Activated CD8-positive, alpha-beta memory T cell treated with anti-CD3 and anti-CD28 coated beads for 24 hours (primary cell): ENCODE measurements at regions not wholly inside any gene's neighbourhood (a gene's known extent, or its start where the extent isn't known, plus 50 kb on each side); places are given as distances from the start of the nearest gene placed in this dataset.
"Not testable (repeated sequence)": the region's sequence is repeated elsewhere in the genome, so short reads cannot be mapped to it uniquely, and the experiment has no call there.

ENCODE experiments used
- DNase-seq: peaks from one replicate; pipeline ENCODE4 v3.0.0-alpha.2; 2020

DNA sequence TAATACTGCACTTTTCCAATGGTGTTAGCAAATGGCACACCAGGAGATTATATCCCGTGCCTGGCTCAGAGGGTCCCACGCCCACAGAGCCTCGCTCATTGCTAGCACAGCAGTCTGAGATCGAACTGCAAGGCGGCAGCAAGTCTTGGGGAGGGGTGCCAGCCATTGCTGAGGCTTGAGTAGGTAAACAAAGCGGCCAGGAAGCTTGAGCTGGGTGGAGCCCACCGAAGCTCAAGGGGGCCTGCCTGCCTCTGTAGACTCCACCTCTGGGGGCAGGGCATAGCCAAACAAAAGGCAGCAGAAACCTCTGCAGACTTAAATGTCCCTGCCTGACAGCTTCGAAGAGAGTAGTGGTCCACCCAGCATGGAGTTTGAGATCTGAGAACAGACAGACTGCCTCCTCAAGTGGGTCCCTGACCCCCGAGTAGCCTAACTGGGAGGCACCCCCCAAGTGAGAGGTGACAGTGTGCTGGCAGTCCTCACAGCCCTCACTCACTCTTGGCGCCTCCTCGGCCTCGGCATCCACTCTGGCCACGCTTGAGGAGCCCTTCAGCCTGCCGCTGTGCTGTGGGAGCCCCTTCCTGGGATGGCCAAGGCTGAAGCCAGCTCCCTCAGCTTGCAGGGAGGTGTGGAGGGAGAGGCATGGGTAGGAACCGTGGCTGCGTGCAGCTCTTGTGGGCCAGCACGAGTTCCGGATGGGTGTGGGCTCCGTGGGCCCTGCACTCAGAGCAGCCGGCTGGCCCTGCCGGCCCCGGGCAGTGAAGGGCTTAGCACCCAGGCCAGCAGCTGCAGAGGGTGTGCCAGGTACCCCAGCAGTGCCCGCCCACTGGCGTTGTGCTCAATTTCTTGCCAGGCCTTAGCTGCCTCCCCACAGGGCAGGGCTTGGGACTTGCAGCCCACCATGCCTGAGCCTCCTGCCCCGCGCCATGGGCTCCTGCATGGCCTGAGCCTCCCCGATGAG is 188.0 kb downstream of the MMUT start:
- peak; percentile 40 for DNase-seq

DNA sequence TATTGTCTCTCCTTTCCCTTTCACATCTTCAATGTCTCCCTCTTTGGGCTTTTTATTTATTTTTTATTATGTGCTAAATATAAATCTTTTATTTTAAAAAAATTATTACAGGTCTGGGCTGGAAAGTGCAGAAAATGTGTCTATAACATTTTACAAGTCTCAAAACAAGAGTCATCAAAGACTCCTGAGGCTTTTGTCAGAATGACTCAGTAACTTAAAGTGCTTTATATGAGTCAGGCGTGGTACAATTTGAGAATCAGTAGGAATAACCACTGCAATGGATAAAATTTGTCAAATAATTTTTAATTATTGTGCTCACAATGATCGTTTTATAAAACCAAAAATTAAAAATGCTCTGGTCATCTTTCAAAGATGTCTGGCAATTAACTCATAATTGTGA is 193.9 kb downstream of the MMUT start:
- no peak for DNase-seq

- no peak for DNase-seq
These were observed 198.1 kb downstream of the MMUT start for GRCh38 chr6:49264909-49265308.

GRCh38 chr6:49264496-49264895 is 198.6 kb downstream of the MMUT start:
- no peak for DNase-seq

GRCh38 chr6:49257549-49257948 is 205.5 kb downstream of the MMUT start:
- no peak for DNase-seq

DNA sequence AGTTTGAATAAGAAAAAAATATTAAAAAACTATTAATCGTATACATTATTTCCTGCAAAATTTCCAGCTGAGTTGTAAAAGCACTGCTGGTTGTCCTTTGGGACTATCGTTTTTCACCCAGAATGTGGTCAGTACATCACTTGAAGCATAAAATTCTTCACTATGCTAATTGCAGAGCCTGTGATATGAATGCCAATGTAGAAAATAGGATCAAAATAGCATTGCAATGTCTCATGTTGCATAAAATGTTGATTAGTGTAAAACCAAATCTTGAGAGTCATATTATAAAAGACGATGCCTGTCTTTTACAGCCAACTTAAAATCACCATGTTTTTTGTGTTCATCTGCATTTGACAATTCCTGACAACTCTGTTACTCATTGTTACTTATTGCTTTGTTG is 207.7 kb downstream of the MMUT start:
- no peak for DNase-seq

- DNase-seq, result no peak
These were observed 210.2 kb downstream of the MMUT start for GRCh38 chr6:49252901-49253300.

- no peak for DNase-seq
These were observed 229.6 kb downstream of the MMUT start for GRCh38 chr6:49233483-49233882.

DNA sequence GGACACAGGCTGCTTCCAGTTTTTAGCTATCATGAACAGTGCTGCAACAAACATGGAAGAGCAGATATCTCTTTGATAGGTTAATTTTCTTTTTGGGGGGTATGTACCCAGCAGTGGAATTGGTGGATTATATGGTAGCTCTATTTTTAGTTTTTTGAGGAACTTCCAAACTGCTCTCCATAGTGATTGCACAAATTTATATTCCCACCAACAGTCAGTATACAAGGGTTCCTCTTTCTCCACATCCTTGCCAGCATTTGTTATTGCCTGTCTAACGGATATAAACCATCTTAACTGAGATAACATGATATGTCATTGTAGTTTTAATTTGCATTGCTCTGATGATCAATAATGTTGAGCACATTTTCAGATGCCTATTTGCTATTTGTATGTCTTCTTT is 237.6 kb downstream of the MMUT start:
- no peak for DNase-seq

DNA sequence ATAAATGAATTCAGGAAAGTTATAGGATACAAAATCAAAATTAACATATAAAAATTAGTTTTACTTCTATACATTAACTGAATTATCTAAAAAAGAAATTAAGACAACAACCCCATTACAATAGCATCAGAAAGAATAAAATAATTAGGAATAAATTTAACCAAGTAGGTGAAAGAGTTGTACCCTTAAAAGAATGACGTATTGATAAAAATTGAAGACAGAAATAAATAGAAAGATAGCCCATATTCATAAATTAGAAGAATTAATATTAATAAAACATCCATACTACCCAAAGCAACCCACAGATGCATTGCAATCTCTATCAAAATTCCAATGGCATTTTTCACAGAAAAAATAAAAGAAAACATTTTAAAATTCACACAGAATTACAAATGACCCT is 242.8 kb downstream of the MMUT start:
- no peak for DNase-seq

- DNase-seq, result no peak
These were observed 257.5 kb downstream of the MMUT start for GRCh38 chr6:49205526-49205925.

DNA sequence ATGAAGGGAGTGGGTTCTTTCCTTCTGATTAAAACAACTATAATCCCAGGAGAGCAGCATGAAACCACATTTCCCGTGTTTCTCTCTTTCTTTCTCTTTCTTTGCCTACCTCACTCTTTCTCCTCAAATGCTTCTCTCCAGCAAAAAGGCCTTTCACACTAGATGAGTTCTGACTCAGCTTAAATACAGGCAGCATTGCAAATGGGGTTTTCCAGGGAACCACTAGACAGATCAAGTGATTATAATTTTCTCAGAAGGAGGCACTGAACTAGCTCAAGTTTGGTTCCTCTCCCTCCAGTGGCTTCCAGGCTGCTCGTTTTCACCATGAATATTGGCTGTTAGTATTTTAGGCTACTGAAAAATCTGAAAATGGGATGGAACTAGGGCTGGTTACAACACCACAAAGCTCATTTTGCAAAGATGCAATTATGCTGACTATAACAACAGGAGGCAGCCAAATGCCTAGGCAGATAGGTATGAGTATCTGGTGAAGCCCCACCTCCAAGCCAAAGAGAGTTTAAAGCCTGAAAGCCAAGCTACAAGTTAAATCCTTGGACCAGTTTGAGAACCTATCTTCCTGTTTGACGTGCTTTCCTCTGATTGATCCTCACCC is 260.0 kb downstream of the MMUT start:
- DNase-seq, result no peak

- DNase-seq, result no peak
These were observed 265.0 kb downstream of the MMUT start for GRCh38 chr6:49198015-49198414.

- not testable (repeated sequence) for DNase-seq
These were observed 300.7 kb downstream of the MMUT start for GRCh38 chr6:49162379-49162778.

DNA sequence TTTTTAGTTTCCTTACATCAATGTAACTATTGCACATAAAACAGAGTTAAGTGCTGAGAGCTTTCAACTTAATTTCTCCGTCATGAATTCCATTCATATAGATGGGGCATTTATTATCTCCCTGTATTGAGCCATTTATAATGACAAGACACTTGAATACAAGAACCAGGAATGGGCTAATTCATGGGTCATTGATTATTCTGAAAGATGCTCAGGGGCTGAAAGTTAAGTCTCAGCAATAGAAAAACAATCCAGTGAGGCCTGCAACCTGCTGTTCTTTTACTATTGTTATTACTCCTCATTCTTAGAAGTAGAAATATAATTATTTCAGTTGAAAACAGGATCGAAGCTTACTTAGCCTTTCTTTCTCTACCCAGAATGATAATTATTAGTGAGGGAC is 307.7 kb downstream of the MMUT start:
- DNase-seq, result no peak

- DNase-seq, result no peak
These were observed 311.1 kb downstream of the MMUT start for GRCh38 chr6:49151957-49152356.

- DNase-seq, result no peak
These were observed 311.6 kb downstream of the MMUT start for GRCh38 chr6:49151461-49151860.

DNA sequence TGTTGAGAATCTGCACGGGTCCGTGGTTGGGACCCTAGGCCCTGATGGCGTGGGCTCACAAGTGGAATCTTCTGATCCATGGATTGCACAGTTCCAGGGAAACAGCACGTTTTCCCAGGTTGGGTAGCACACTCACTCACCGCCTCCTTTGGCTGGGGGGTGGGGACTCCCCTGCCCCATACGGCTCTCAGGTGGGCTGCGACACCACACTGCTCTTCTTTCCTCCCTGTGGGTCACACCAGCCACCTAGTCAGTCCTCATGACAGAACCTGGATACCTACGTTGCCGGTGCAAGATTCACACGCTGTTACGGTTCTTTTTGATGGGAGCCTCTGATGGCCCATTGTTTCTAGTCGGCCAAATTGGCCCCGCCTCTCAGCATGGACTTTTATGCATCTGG is 312.0 kb downstream of the MMUT start:
- no peak for DNase-seq

- DNase-seq, result no peak
These were observed 317.8 kb downstream of the MMUT start for GRCh38 chr6:49145280-49145679.

- DNase-seq, result no peak
These were observed 320.5 kb downstream of the MMUT start for GRCh38 chr6:49142421-49143151.

GRCh38 chr6:49121970-49122369 is 341.1 kb downstream of the MMUT start:
- no peak for DNase-seq

DNA sequence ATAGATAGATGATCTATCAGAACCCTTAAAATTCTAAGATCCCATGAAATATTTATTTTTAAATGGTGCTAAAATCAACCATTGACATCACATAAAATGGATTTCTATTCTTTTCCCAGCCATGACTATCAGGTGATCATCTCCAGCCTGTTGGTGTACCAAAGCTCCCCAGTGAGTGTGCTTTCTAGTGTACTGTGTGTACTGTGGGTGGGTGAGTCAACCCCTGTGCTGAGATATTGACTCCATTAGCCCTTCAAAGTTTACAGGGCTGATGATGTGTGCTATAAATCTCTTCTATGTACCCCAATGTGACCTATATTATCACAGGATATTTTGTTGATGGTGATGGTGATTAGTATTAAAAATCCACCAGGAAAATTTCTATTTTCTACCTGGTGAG is 344.6 kb downstream of the MMUT start:
- DNase-seq, result no peak

DNA sequence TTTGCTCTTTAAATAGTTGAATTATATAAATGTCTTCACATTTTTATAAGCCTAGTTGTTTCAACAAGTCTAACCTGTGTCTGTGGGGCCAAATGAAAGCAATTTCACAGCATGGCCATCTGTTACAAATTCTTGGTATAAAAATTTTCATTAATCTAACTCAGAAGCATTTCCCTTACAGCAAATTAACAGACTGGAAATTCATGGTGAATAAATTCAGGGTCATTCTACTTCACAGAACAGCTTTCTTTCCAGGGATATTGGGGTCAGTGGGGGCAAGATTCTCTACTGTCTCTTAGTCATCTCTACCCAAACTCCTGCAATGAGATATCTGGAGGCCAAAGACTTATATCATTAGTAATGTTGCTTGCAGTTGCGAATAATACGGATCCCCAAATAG is 352.1 kb downstream of the MMUT start:
- no peak for DNase-seq

DNA sequence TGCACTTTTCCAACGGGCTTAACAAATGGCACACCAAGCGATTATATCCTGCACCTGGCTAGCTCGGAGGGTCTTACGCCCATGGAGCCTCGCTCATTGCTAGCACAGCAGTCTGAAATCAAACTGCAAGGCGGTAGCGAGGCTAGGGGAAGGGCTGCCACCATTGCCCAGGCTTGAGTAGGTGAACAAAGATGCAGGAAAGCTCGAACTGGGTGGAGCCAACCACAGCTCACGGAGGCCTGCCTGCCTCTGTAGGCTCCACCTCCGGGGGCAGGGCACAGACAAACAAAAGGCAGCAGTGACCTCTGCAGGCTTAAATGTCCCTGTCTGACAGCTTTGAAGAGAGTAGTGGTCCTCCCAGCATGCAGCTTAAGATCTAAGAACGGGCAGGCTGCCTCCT is 365.4 kb downstream of the MMUT start:
- DNase-seq, result not testable (repeated sequence)
